ENCODE measurements at regions not wholly inside any gene's neighbourhood (a gene's known extent, or its start where the extent isn't known, plus 50 kb on each side); places are given as distances from the start of the nearest gene placed in this dataset.
"Not testable (repeated sequence)": the region's sequence is repeated elsewhere in the genome, so short reads cannot be mapped to it uniquely, and the experiment has no call there.

GRCh38 chr3:153448151-153448829, 286.3 kb downstream of the RAP2B start:
- DNase-seq (ENCODE audit: low spot score in 2 of 2): no peak
- Mint-ChIP-seq H3K36me3 (no peaks in the 10 kb centered on the region), H3K27ac (no peak overlapping the region), H3K4me3 (no peak overlapping the region), H3K4me1 (peaks cover under 1% of the 10 kb centered on the region), H3K9me3 (no peaks in the 10 kb centered on the region)
- no peak for ATAC-seq

GRCh38 chr3:153456833-153457545, 295.0 kb downstream of the RAP2B start:
- no peak overlapping the region for H3K4me3 Mint-ChIP-seq

GRCh38 chr3:153458881-153459280, 296.9 kb downstream of the RAP2B start:
- no peak for DNase-seq (ENCODE audit: low spot score in 2 of 2)
- Mint-ChIP-seq H3K27ac (no peak overlapping the region), H3K4me1 (peaks cover 7% of the 10 kb centered on the region), H3K4me3 (no peak overlapping the region), H3K36me3 (no peaks in the 10 kb centered on the region), H3K9me3 (no peaks in the 10 kb centered on the region)
- no peak for ATAC-seq

More at GRCh38 chr3:153456833-153457545, 295.0 kb downstream of the RAP2B start:
- no peak overlapping the region for H3K27ac Mint-ChIP-seq
- no peaks in the 10 kb centered on the region for H3K4me1 Mint-ChIP-seq
- ATAC-seq (no peak), DNase-seq (ENCODE audit: low spot score in 2 of 2) (no peak)
- no peaks in the 10 kb centered on the region for H3K9me3 Mint-ChIP-seq
- H3K36me3 Mint-ChIP-seq: no peaks in the 10 kb centered on the region

GRCh38 chr3:153462545-153462944, 300.5 kb downstream of the RAP2B start:
- H3K4me3 Mint-ChIP-seq: no peak overlapping the region
- H3K27ac Mint-ChIP-seq: peak overlapping the region; percentile 49
- H3K9me3 Mint-ChIP-seq: no peaks in the 10 kb centered on the region
- ATAC-seq (no peak), DNase-seq (ENCODE audit: low spot score in 2 of 2) (no peak)
- H3K4me1 Mint-ChIP-seq: peaks cover 7% of the 10 kb centered on the region
- no peaks in the 10 kb centered on the region for H3K36me3 Mint-ChIP-seq

GRCh38 chr3:153463895-153464294, 301.9 kb downstream of the RAP2B start:
- no peaks in the 10 kb centered on the region for H3K9me3 Mint-ChIP-seq
- no peak overlapping the region for H3K4me3 Mint-ChIP-seq
- no peak overlapping the region for H3K27ac Mint-ChIP-seq
- H3K4me1 Mint-ChIP-seq: peaks cover 7% of the 10 kb centered on the region
- H3K36me3 Mint-ChIP-seq: no peaks in the 10 kb centered on the region
- no peak for DNase-seq (ENCODE audit: low spot score in 2 of 2)
- no peak for ATAC-seq

GRCh38 chr3:153469162-153469561, 307.1 kb downstream of the RAP2B start:
- no peak for DNase-seq (ENCODE audit: low spot score in 2 of 2)
- no peak overlapping the region for H3K4me3 Mint-ChIP-seq
- H3K27ac Mint-ChIP-seq: no peak overlapping the region

GRCh38 chr3:153484842-153485241, 322.8 kb downstream of the RAP2B start:
- ATAC-seq (peak; percentile 66), DNase-seq (ENCODE audit: low spot score in 2 of 2) (no peak)
- H3K36me3 Mint-ChIP-seq: no peaks in the 10 kb centered on the region
- H3K9me3 Mint-ChIP-seq: no peaks in the 10 kb centered on the region
- H3K4me1 Mint-ChIP-seq: peaks cover 9% of the 10 kb centered on the region
- peak overlapping the region; percentile 15 for H3K27ac Mint-ChIP-seq
- H3K4me3 Mint-ChIP-seq: no peak overlapping the region

More at GRCh38 chr3:153469162-153469561, 307.1 kb downstream of the RAP2B start:
- H3K4me1 Mint-ChIP-seq: no peaks in the 10 kb centered on the region
- no peaks in the 10 kb centered on the region for H3K36me3 Mint-ChIP-seq
- H3K9me3 Mint-ChIP-seq: peaks cover 2% of the 10 kb centered on the region
- ATAC-seq: no peak

- ATAC-seq (no peak), DNase-seq (ENCODE audit: low spot score in 2 of 2) (no peak)
- Mint-ChIP-seq H3K4me1 (no peaks in the 10 kb centered on the region), H3K27ac (no peak overlapping the region), H3K36me3 (no peaks in the 10 kb centered on the region), H3K4me3 (no peak overlapping the region), H3K9me3 (no peaks in the 10 kb centered on the region)
These were observed 333.4 kb downstream of the RAP2B start for GRCh38 chr3:153495422-153495821.

- Mint-ChIP-seq H3K36me3 (no peaks in the 10 kb centered on the region), H3K27ac (no peak overlapping the region), H3K4me1 (no peaks in the 10 kb centered on the region), H3K4me3 (no peak overlapping the region), H3K9me3 (no peaks in the 10 kb centered on the region)
- ATAC-seq (no peak), DNase-seq (ENCODE audit: low spot score in 2 of 2) (no peak)
These were observed 340.7 kb downstream of the RAP2B start for GRCh38 chr3:153502682-153503081.

GRCh38 chr3:153503873-153504272, 341.8 kb downstream of the RAP2B start:
- H3K4me1 Mint-ChIP-seq: no peaks in the 10 kb centered on the region
- H3K9me3 Mint-ChIP-seq: no peaks in the 10 kb centered on the region
- DNase-seq (ENCODE audit: low spot score in 2 of 2) (no peak), ATAC-seq (no peak)
- H3K36me3 Mint-ChIP-seq: no peaks in the 10 kb centered on the region
- no peak overlapping the region for H3K27ac Mint-ChIP-seq
- no peak overlapping the region for H3K4me3 Mint-ChIP-seq

- not testable (repeated sequence) for DNase-seq (ENCODE audit: low spot score in 2 of 2); H3K9me3 Mint-ChIP-seq; H3K27ac Mint-ChIP-seq; H3K4me3 Mint-ChIP-seq; ATAC-seq; H3K36me3 Mint-ChIP-seq; H3K4me1 Mint-ChIP-seq
These were observed 344.2 kb downstream of the RAP2B start for GRCh38 chr3:153506205-153506604.

- not testable (repeated sequence) for H3K4me3 Mint-ChIP-seq; ATAC-seq; H3K27ac Mint-ChIP-seq; H3K9me3 Mint-ChIP-seq; H3K36me3 Mint-ChIP-seq; DNase-seq (ENCODE audit: low spot score in 2 of 2); H3K4me1 Mint-ChIP-seq
These were observed 344.7 kb downstream of the RAP2B start for GRCh38 chr3:153506686-153507085.

- H3K27ac Mint-ChIP-seq: no peak overlapping the region
- ATAC-seq (no peak), DNase-seq (ENCODE audit: low spot score in 2 of 2) (no peak)
- H3K4me3 Mint-ChIP-seq: no peak overlapping the region
- H3K9me3 Mint-ChIP-seq: peaks cover 5% of the 10 kb centered on the region
- H3K36me3 Mint-ChIP-seq: no peaks in the 10 kb centered on the region
- no peaks in the 10 kb centered on the region for H3K4me1 Mint-ChIP-seq
These were observed 351.2 kb downstream of the RAP2B start for GRCh38 chr3:153513236-153513635.

GRCh38 chr3:153528473-153528872, 366.4 kb downstream of the RAP2B start:
- DNase-seq (ENCODE audit: low spot score in 2 of 2) (no peak), ATAC-seq (no peak)
- Mint-ChIP-seq H3K27ac (no peak overlapping the region), H3K36me3 (no peaks in the 10 kb centered on the region), H3K4me1 (no peaks in the 10 kb centered on the region), H3K9me3 (peaks cover 16% of the 10 kb centered on the region), H3K4me3 (no peak overlapping the region)

GRCh38 chr3:153539263-153539662, 377.2 kb downstream of the RAP2B start:
- H3K4me3 Mint-ChIP-seq: no peak overlapping the region
- H3K27ac Mint-ChIP-seq: no peak overlapping the region
- no peak for DNase-seq (ENCODE audit: low spot score in 2 of 2)

GRCh38 chr3:153545471-153545870, 383.4 kb downstream of the RAP2B start:
- no peak for ATAC-seq
- Mint-ChIP-seq H3K9me3 (no peaks in the 10 kb centered on the region), H3K4me1 (no peaks in the 10 kb centered on the region), H3K36me3 (no peaks in the 10 kb centered on the region), H3K4me3 (no peak overlapping the region), H3K27ac (no peak overlapping the region)
- DNase-seq (ENCODE audit: low spot score in 2 of 2): no peak

More at GRCh38 chr3:153539263-153539662, 377.2 kb downstream of the RAP2B start:
- no peaks in the 10 kb centered on the region for H3K36me3 Mint-ChIP-seq
- no peaks in the 10 kb centered on the region for H3K9me3 Mint-ChIP-seq
- H3K4me1 Mint-ChIP-seq: no peaks in the 10 kb centered on the region
- no peak for ATAC-seq
